Activated CD4-positive, alpha-beta T cell treated with anti-CD3 and anti-CD28 coated beads, Interleukin-2, amount 50 U/mL, for 24 hours (primary cell): ENCODE measurements at regions not wholly inside any gene's neighbourhood (a gene's known extent, or its start where the extent isn't known, plus 50 kb on each side); places are given as distances from the start of the nearest gene placed in this dataset.

Experiments used
- DNase-seq, 2 donors: peaks; one replicate each; pipeline ENCODE4 v3.0.0-alpha.2; 2020; ENCODE audit warnings: low read depth in 1 of 2, low spot score in 1 of 2

- DNase-seq: no peak
Measured at GRCh38 chr15:87634361-87634760, 622.2 kb downstream of the NTRK3 start.

- DNase-seq: no peak
Measured at GRCh38 chr15:87633525-87633924, 623.0 kb downstream of the NTRK3 start.

GRCh38 chr15:87632364-87632763 lies 624.2 kb downstream of the NTRK3 start:
- no peak for DNase-seq

GRCh38 chr15:87631775-87632174 lies 624.8 kb downstream of the NTRK3 start:
- DNase-seq: no peak

- no peak for DNase-seq
Measured at GRCh38 chr15:87631093-87631492, 625.4 kb downstream of the NTRK3 start.

- DNase-seq: no peak
Measured at GRCh38 chr15:87628311-87628710, 628.2 kb downstream of the NTRK3 start.

GRCh38 chr15:87626860-87627259 lies 629.7 kb downstream of the NTRK3 start:
- DNase-seq: no peak

- DNase-seq: no peak
Measured at GRCh38 chr15:87623832-87624231, 632.7 kb downstream of the NTRK3 start.

- DNase-seq: no peak
Measured at GRCh38 chr15:87620393-87620792, 636.1 kb downstream of the NTRK3 start.

GRCh38 chr15:87619161-87619960 lies 637.2 kb downstream of the NTRK3 start:
- DNase-seq: no peak

GRCh38 chr15:87618203-87618725 lies 638.3 kb downstream of the NTRK3 start:
- DNase-seq: no peak

GRCh38 chr15:87614704-87615103 lies 641.8 kb downstream of the NTRK3 start:
- no peak for DNase-seq

- DNase-seq: no peak
Measured at GRCh38 chr15:87610366-87610765, 646.2 kb downstream of the NTRK3 start.

GRCh38 chr15:87609894-87610293 lies 646.6 kb downstream of the NTRK3 start:
- no peak for DNase-seq

- DNase-seq: no peak
Measured at GRCh38 chr15:87609474-87609873, 647.1 kb downstream of the NTRK3 start.

- DNase-seq: no peak
Measured at GRCh38 chr15:87608238-87609028, 648.1 kb downstream of the NTRK3 start.

- no peak for DNase-seq
Measured at GRCh38 chr15:87606971-87607370, 649.6 kb downstream of the NTRK3 start.

GRCh38 chr15:87604857-87605446 lies 651.6 kb downstream of the NTRK3 start:
- DNase-seq: no peak

GRCh38 chr15:87602371-87602770 lies 654.2 kb downstream of the NTRK3 start:
- DNase-seq: no peak

- DNase-seq: no peak
Measured at GRCh38 chr15:87599616-87600015, 656.9 kb downstream of the NTRK3 start.

- DNase-seq: peak in 1 of 2 donors; percentile 2
Measured at GRCh38 chr15:87597346-87598052, 659.0 kb downstream of the NTRK3 start.
